ENCODE measurements at regions not wholly inside any gene's neighbourhood (a gene's known extent, or its start where the extent isn't known, plus 50 kb on each side); places are given as distances from the start of the nearest gene placed in this dataset.

GRCh38 chr21:18460979-18461378 lies 57.4 kb upstream of the TMPRSS15 start:
- no peak for DNase-seq

GRCh38 chr21:18461743-18462142 lies 58.2 kb upstream of the TMPRSS15 start:
- DNase-seq, result no peak

- DNase-seq, result no peak
These were observed 64.1 kb upstream of the TMPRSS15 start for GRCh38 chr21:18467715-18468114.

GRCh38 chr21:18468790-18469189 lies 65.2 kb upstream of the TMPRSS15 start:
- no peak for DNase-seq

GRCh38 chr21:18476639-18477038 lies 73.1 kb upstream of the TMPRSS15 start:
- DNase-seq, result no peak

- no peak for DNase-seq
These were observed 73.5 kb upstream of the TMPRSS15 start for GRCh38 chr21:18477043-18477442.

- no peak for DNase-seq
These were observed 74.9 kb upstream of the TMPRSS15 start for GRCh38 chr21:18478513-18478912.

GRCh38 chr21:18488252-18488651 lies 84.7 kb upstream of the TMPRSS15 start:
- no peak for DNase-seq

GRCh38 chr21:18493422-18493821 lies 89.8 kb upstream of the TMPRSS15 start:
- DNase-seq, result peak; percentile 9

GRCh38 chr21:18495523-18495922 lies 91.9 kb upstream of the TMPRSS15 start:
- no peak for DNase-seq

GRCh38 chr21:18498431-18498830 lies 94.8 kb upstream of the TMPRSS15 start:
- no peak for DNase-seq

- DNase-seq, result no peak
These were observed 96.3 kb upstream of the TMPRSS15 start for GRCh38 chr21:18499761-18500376.

- DNase-seq, result no peak
These were observed 114.5 kb upstream of the TMPRSS15 start for GRCh38 chr21:18518054-18518481.

GRCh38 chr21:18521204-18521603 lies 117.6 kb upstream of the TMPRSS15 start:
- no peak for DNase-seq

- no peak for DNase-seq
These were observed 118.8 kb upstream of the TMPRSS15 start for GRCh38 chr21:18522181-18522972.

- DNase-seq, result no peak
These were observed 120.7 kb upstream of the TMPRSS15 start for GRCh38 chr21:18524097-18524880.

GRCh38 chr21:18529254-18529653 lies 125.7 kb upstream of the TMPRSS15 start:
- no peak for DNase-seq

- no peak for DNase-seq
These were observed 138.5 kb upstream of the TMPRSS15 start for GRCh38 chr21:18542081-18542480.

GRCh38 chr21:18545908-18546307 lies 142.3 kb upstream of the TMPRSS15 start:
- no peak for DNase-seq

GRCh38 chr21:18547347-18547746 lies 143.8 kb upstream of the TMPRSS15 start:
- no peak for DNase-seq

GRCh38 chr21:18548249-18548648 lies 144.7 kb upstream of the TMPRSS15 start:
- DNase-seq, result no peak

- no peak for DNase-seq
These were observed 145.8 kb upstream of the TMPRSS15 start for GRCh38 chr21:18549214-18549905.

GRCh38 chr21:18550361-18550760 lies 146.8 kb upstream of the TMPRSS15 start:
- no peak for DNase-seq

Data from 8988T (cell line).